HepG2 (cell line): ENCODE measurements at regions not wholly inside any gene's neighbourhood (a gene's known extent, or its start where the extent isn't known, plus 50 kb on each side); places are given as distances from the start of the nearest gene placed in this dataset.

ENCODE experiments used
- ATAC-seq: fragments of 200-7000 bp; cut with Tn5 transposase; 3 replicates; pipeline ENCODE4 v1.9.1; 2020; ENCODE audit warnings: mild to moderate bottlenecking, moderate library complexity
- BruUV-seq: library from RNA; stranded (reverse); fragments of 400-500 nt; replicated peaks from 2 replicates; lab custom pipeline; 2021; lab: Mats Ljungman, UMichigan
- CTCF ChIA-PET: fragments of 300-600 bp; formaldehyde crosslinking; extraction: SDS; loops from one replicate; lab custom pipeline; 2021; ENCODE audit warnings: low total read pairs, inconsistent platforms, low intra/inter-chr PET ratio; lab: Yijun Ruan, JAX
- POLR2A ChIA-PET: fragments of 350-600 bp; sonication (Branson Sonifier 250); formaldehyde crosslinking; loops from one replicate; lab custom pipeline; 2020; ENCODE audit warnings: antibody characterized with exemption, inconsistent platforms; lab: Yijun Ruan, JAX
- DNase-seq: peaks from one replicate; pipeline ENCODE4 v3.0.0-alpha.2; 2015; ENCODE audit warnings: low spot score
- FAIRE-seq: peaks from 3 replicates; lab custom pipeline; 2011; peaks lifted over from hg19 to GRCh38; lab: Jason Lieb, UNC
- H2AFZ ChIP-seq: one replicate; pipeline ENCODE4 v1.6.1; 2011; ENCODE audit warnings: low read length, inconsistent platforms
- H3K27ac ChIP-seq: fragments of 300-600 bp; 3 replicates; pipeline ENCODE4 v1.8.0; 2011; ENCODE audit warnings: mixed run types, mild to moderate bottlenecking, mixed read lengths, low read length, inconsistent platforms; ENCODE audit not compliant: insufficient read depth; ENCODE audit errors: extremely low read length
- H3K27me3 ChIP-seq, 2 experiments: fragments of 200-600 bp in 1 of 2; 2 replicates in 1 of 2; 3 replicates in 1 of 2; pipeline versions ENCODE4 v1.6.0 to v1.8.0; 2011; ENCODE audit warnings: low read length in 2 of 2, mild to moderate bottlenecking in 2 of 2, moderate library complexity in 2 of 2, inconsistent platforms in 1 of 2; ENCODE audit not compliant: insufficient read depth in 2 of 2, control insufficient read depth in 1 of 2
- H3K36me3 ChIP-seq, 2 experiments: fragments of 200-600 bp in 1 of 2; replicated peaks in 1 of 2; 2 replicates in 1 of 2; 3 replicates in 1 of 2; pipeline versions ENCODE4 v1.5.1 to v1.8.0; 2011; ENCODE audit warnings: low read length in 2 of 2, inconsistent platforms in 1 of 2; ENCODE audit not compliant: insufficient read depth in 2 of 2, control insufficient read depth in 1 of 2
- H3K4me1 ChIP-seq: 2 replicates; pipeline ENCODE4 v1.5.1; 2012; ENCODE audit warnings: low read length, inconsistent platforms; ENCODE audit not compliant: insufficient read depth
- H3K4me2 ChIP-seq: 2 replicates; pipeline ENCODE4 v1.6.0; 2011; ENCODE audit warnings: low read depth, low read length, inconsistent platforms
- H3K4me3 ChIP-seq, 3 experiments: fragments of 200-600 bp in 1 of 3; sonication (generic), shearing (Covaris generic) in 1 of 3; replicated peaks in 1 of 3; 2 replicates each; pipeline ENCODE4 v1.5.1; 2011 to 2016; ENCODE audit warnings: low read length in 3 of 3, inconsistent platforms in 2 of 3, low read depth in 2 of 3, mild to moderate bottlenecking in 2 of 3, control low read depth in 1 of 3, mixed read lengths in 1 of 3; ENCODE audit not compliant: insufficient read depth in 1 of 3
- H3K79me2 ChIP-seq: one replicate; pipeline ENCODE4 v1.6.1; 2011; ENCODE audit warnings: low read length, inconsistent platforms; ENCODE audit not compliant: insufficient read depth
- H3K9ac ChIP-seq: 2 replicates; pipeline ENCODE4 v1.6.0; 2011; ENCODE audit warnings: mild to moderate bottlenecking, low read depth, low read length, inconsistent platforms; ENCODE audit not compliant: insufficient read depth
- H3K9me3 ChIP-seq: 2 replicates; pipeline ENCODE4 v1.5.1; 2012; ENCODE audit warnings: mild to moderate bottlenecking, low read length
- H4K20me1 ChIP-seq: 2 replicates; pipeline ENCODE4 v1.6.0; 2011; ENCODE audit warnings: inconsistent platforms, mild to moderate bottlenecking, low read length, moderate library complexity; ENCODE audit not compliant: insufficient read depth
- ARNT ChIP-seq: fragments of 450-650 bp; IDR thresholded peaks from 2 replicates; pipeline ENCODE4 v1.6.1; 2017
- ARNTL ChIP-seq: sonication (generic); formaldehyde crosslinking; IDR thresholded peaks from 2 replicates; pipeline ENCODE4 v1.4.0; 2020; ENCODE audit warnings: mild to moderate bottlenecking, missing genetic modification reagents
- BCL6 ChIP-seq: IDR thresholded peaks from 2 replicates; pipeline ENCODE4 v1.6.1; 2016; ENCODE audit warnings: missing genetic modification reagents, missing compliant biosample characterization
- CREB1 ChIP-seq, 2 experiments: fragments of 450-650 bp in 1 of 2; IDR thresholded peaks; 2 replicates each; pipeline ENCODE4 v1.6.1; 2016 to 2017; ENCODE audit warnings: control low read depth in 1 of 2, mild to moderate bottlenecking in 1 of 2, missing compliant biosample characterization in 1 of 2, missing genetic modification characterization in 1 of 2
- JUND ChIP-seq: sonication (generic); formaldehyde crosslinking; IDR thresholded peaks from 2 replicates; pipeline ENCODE4 v1.8.0; 2022; ENCODE audit warnings: mild to moderate bottlenecking, missing genetic modification reagents
- MED1 ChIP-seq: sonication (generic); formaldehyde crosslinking; IDR thresholded peaks from 2 replicates; pipeline ENCODE4 v1.4.0; 2020; ENCODE audit warnings: missing genetic modification reagents
- PBX3 ChIP-seq: sonication (generic); formaldehyde crosslinking; IDR thresholded peaks from 2 replicates; pipeline ENCODE4 v1.8.1; 2023; ENCODE audit warnings: missing genetic modification reagents, inconsistent platforms, borderline replicate concordance
- PHF21A ChIP-seq: sonication (generic); formaldehyde crosslinking; IDR thresholded peaks from 2 replicates; pipeline ENCODE4 v1.5.0; 2020; ENCODE audit warnings: mild to moderate bottlenecking, missing genetic modification reagents
- PRDM10 ChIP-seq: sonication (generic); formaldehyde crosslinking; IDR thresholded peaks from 2 replicates; pipeline ENCODE4 v1.4.0; 2020; ENCODE audit warnings: low read depth, missing genetic modification reagents
- RBM22 ChIP-seq: fragments of 200-400 bp; formaldehyde crosslinking; optimal IDR thresholded peaks from 2 replicates; pipeline ENCODE3; 2017; ENCODE audit warnings: mild to moderate bottlenecking, low read length, moderate library complexity
- RFX5 ChIP-seq: IDR thresholded peaks from 2 replicates; pipeline ENCODE4 v1.6.1; 2011; ENCODE audit warnings: low read depth, low read length, improper control_type of control experiment
- TP53 ChIP-seq: sonication (generic); formaldehyde crosslinking; conservative IDR thresholded peaks from 2 replicates; pipeline ENCODE4 v1.4.0; 2020; ENCODE audit warnings: missing genetic modification reagents
- ZFX ChIP-seq: sonication (generic); formaldehyde crosslinking; IDR thresholded peaks from 2 replicates; pipeline ENCODE4 v1.4.0; 2020; ENCODE audit warnings: mild to moderate bottlenecking, low read depth, missing genetic modification reagents, moderate library complexity
- ZKSCAN5 ChIP-seq: sonication (generic); formaldehyde crosslinking; IDR thresholded peaks from 2 replicates; pipeline ENCODE4 v1.5.1; 2020; ENCODE audit warnings: mild to moderate bottlenecking, missing genetic modification reagents
- ZNF205 ChIP-seq: IDR thresholded peaks from 2 replicates; pipeline ENCODE4 v1.6.1; 2018; ENCODE audit warnings: missing biosample characterization, missing genetic modification reagents
- ZNF264 ChIP-seq: sonication (generic); formaldehyde crosslinking; IDR thresholded peaks from 2 replicates; pipeline ENCODE4 v1.4.0; 2020; ENCODE audit warnings: missing genetic modification reagents
- ZNF335 ChIP-seq: sonication (generic); formaldehyde crosslinking; IDR thresholded peaks from 2 replicates; pipeline ENCODE4 v1.4.0; 2020; ENCODE audit warnings: missing genetic modification reagents
- ZNF383 ChIP-seq: sonication (generic); formaldehyde crosslinking; IDR thresholded peaks from 2 replicates; pipeline ENCODE4 v1.4.0; 2020; ENCODE audit warnings: missing genetic modification reagents, mild to moderate bottlenecking, borderline replicate concordance
- ZNF451 ChIP-seq: sonication (generic); formaldehyde crosslinking; IDR thresholded peaks from 2 replicates; pipeline ENCODE4 v1.5.0; 2020; ENCODE audit warnings: mild to moderate bottlenecking, missing genetic modification reagents
- WGBS: methylation state at CpG from one replicate; pipeline ENCODE4 v1.1.6; 2017; ENCODE audit warnings: low lambda C conversion rate; 5-methylcytosine and 5-hydroxymethylcytosine counted together
- in situ Hi-C: cut with HindIII; loops from 2 replicates; pipeline ENCODE4 v1.10.0; 2017; ENCODE audit warnings: low pct_unique_long_range_greater_than_20kb; ENCODE audit not compliant: extremely low pct_ligation_motif_present
- intact Hi-C: fragments of 100-400 bp; cut with micrococcal nuclease; formaldehyde crosslinking; loops from one replicate; pipeline ENCODE4 v1.10.0; 2022; ENCODE audit not compliant: unreplicated experiment

DNA sequence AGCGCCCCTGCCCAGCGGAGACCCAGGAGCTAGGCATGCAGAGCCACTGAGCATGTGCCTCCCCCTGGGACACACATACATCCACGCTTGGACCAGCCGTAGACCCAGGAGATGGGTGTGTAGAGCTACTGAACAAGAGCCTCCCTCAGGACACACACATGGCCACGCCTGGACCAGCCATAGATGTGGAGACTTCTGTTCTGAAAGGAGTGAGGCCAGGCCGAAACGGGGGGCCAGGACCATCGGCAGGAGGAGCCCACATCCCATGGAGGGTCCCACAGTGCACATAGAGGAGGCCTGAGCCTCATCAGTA lies 340.4 kb downstream of the TCERG1L start (continued):
- TF ChIP-seq ZNF451 (CRISPR knock-in tag), result no peak
- no peak for TF ChIP-seq PHF21A (CRISPR knock-in tag)
- TF ChIP-seq MED1 (CRISPR knock-in tag), result no peak
- no peak for TF ChIP-seq CREB1 (IDR thresholded peaks at IDR 0.05)
- TF ChIP-seq CREB1 (CRISPR knock-in tag; IDR thresholded peaks at IDR 0.05), result no peak
- no peak for TF ChIP-seq ZNF205 (CRISPR knock-in tag)
- TF ChIP-seq, all 625 proteins: peak for 0

- ATAC-seq (no peak), DNase-seq (no peak), FAIRE-seq (no peak)
- H3K27me3 ChIP-seq, result no peaks in the 10 kb centered on the region; a peak in 2 of 5 replicates
- no TSS peak for BruUV-seq
- ChIA-PET POLR2A (no interaction called here), CTCF (no interaction called here)
- H3K9me3 ChIP-seq, result no peaks in the 10 kb centered on the region
- no peaks in the 10 kb centered on the region for H3K36me3 ChIP-seq
- in situ Hi-C loops (no loop called here), intact Hi-C loops (no loop called here)
- H3K9ac ChIP-seq, result no peak overlapping the region
- WGBS, result 37% methylated on average over 5 of the region's 16 CpGs
- H3K4me1 ChIP-seq, result no peaks in the 10 kb centered on the region
- H3K4me3 ChIP-seq, result no peak overlapping the region
- H4K20me1 ChIP-seq, result no peaks in the 10 kb centered on the region
- H2AFZ ChIP-seq, result no peak overlapping the region
- H3K79me2 ChIP-seq, result no peaks in the 10 kb centered on the region
- H3K4me2 ChIP-seq, result no peak overlapping the region
- no peak overlapping the region for H3K27ac ChIP-seq
- TF ChIP-seq ZNF383 (CRISPR knock-in tag), result no peak
- no peak for TF ChIP-seq ZNF264 (CRISPR knock-in tag)
- TF ChIP-seq ZKSCAN5 (CRISPR knock-in tag), result no peak
- no peak for TF ChIP-seq PBX3
- no peak for TF ChIP-seq ZFX (CRISPR knock-in tag)
- no peak for TF ChIP-seq JUND (CRISPR knock-in tag)
- no peak for TF ChIP-seq RFX5
- no peak for TF ChIP-seq BCL6
- no peak for TF ChIP-seq ARNT
- no peak for TF ChIP-seq TP53 (CRISPR knock-in tag)
- TF ChIP-seq RBM22, result no peak
- TF ChIP-seq ARNTL (CRISPR knock-in tag), result no peak
- TF ChIP-seq ZNF335 (CRISPR knock-in tag), result no peak
- TF ChIP-seq PRDM10 (CRISPR knock-in tag), result no peak
These were observed 338.2 kb downstream of the TCERG1L start for GRCh38 chr10:130973127-130973839.
